ENCODE measurements at regions not wholly inside any gene's neighbourhood (a gene's known extent, or its start where the extent isn't known, plus 50 kb on each side); places are given as distances from the start of the nearest gene placed in this dataset.
"Not testable (repeated sequence)": the region's sequence is repeated elsewhere in the genome, so short reads cannot be mapped to it uniquely, and the experiment has no call there.

- no peak for DNase-seq
Observed at GRCh38 chr9:2243666-2244555, 228.8 kb downstream of the SMARCA2 start.

- no peak for DNase-seq
Observed at GRCh38 chr9:2247340-2247739, 232.2 kb downstream of the SMARCA2 start.

GRCh38 chr9:2248768-2249265, 233.7 kb downstream of the SMARCA2 start:
- no peak for DNase-seq

GRCh38 chr9:2253636-2254580, 238.8 kb downstream of the SMARCA2 start:
- DNase-seq = no peak

GRCh38 chr9:2255128-2255527, 240.0 kb downstream of the SMARCA2 start:
- no peak for DNase-seq

GRCh38 chr9:2257248-2257929, 242.2 kb downstream of the SMARCA2 start:
- no peak for DNase-seq

- no peak for DNase-seq
Observed at GRCh38 chr9:2260417-2261306, 245.5 kb downstream of the SMARCA2 start.

- no peak for DNase-seq
Observed at GRCh38 chr9:2261421-2262103, 246.4 kb downstream of the SMARCA2 start.

GRCh38 chr9:2262386-2263071, 247.4 kb downstream of the SMARCA2 start:
- no peak for DNase-seq

- DNase-seq = no peak
Observed at GRCh38 chr9:2263111-2263510, 248.0 kb downstream of the SMARCA2 start.

- no peak for DNase-seq
Observed at GRCh38 chr9:2263665-2264064, 248.5 kb downstream of the SMARCA2 start.

GRCh38 chr9:2264081-2264480, 248.9 kb downstream of the SMARCA2 start:
- no peak for DNase-seq

- DNase-seq = peak; percentile 28
Observed at GRCh38 chr9:2267181-2267745, 252.1 kb downstream of the SMARCA2 start.

- no peak for DNase-seq
Observed at GRCh38 chr9:2269778-2270177, 254.6 kb downstream of the SMARCA2 start.

GRCh38 chr9:2270565-2270964, 255.4 kb downstream of the SMARCA2 start:
- DNase-seq = no peak

GRCh38 chr9:2271426-2271825, 256.3 kb downstream of the SMARCA2 start:
- no peak for DNase-seq

- DNase-seq = no peak
Observed at GRCh38 chr9:2274762-2275161, 259.6 kb downstream of the SMARCA2 start.

GRCh38 chr9:2276296-2276695, 261.1 kb downstream of the SMARCA2 start:
- DNase-seq = no peak

GRCh38 chr9:2277133-2277532, 262.0 kb downstream of the SMARCA2 start:
- not testable (repeated sequence) for DNase-seq
